Endothelial cell of umbilical vein (primary cell): ENCODE measurements at regions not wholly inside any gene's neighbourhood (a gene's known extent, or its start where the extent isn't known, plus 50 kb on each side); places are given as distances from the start of the nearest gene placed in this dataset.

Experiments used
- BruUV-seq: library from RNA; stranded (reverse); fragments of 400-500 nt; replicated peaks from 2 replicates; lab custom pipeline; 2021; lab: Mats Ljungman, UMichigan
- CTCF ChIA-PET: fragments of 300-600, 350-600 bp; sonication (Branson Sonifier 250); formaldehyde crosslinking; loops from one replicate; lab custom pipeline; 2021; ENCODE audit warnings: antibody characterized with exemption, inconsistent platforms; lab: Charles Lee
- POLR2A ChIA-PET: fragments of 300-600, 350-600 bp; sonication (Branson Sonifier 250); formaldehyde crosslinking; loops from one replicate; lab custom pipeline; 2021; ENCODE audit warnings: antibody characterized with exemption, inconsistent platforms; lab: Charles Lee
- DNase-seq: peaks from one replicate; pipeline ENCODE4 v3.0.0-alpha.2; 2011; ENCODE audit warnings: low read depth, low spot score
- FAIRE-seq: peaks from 2 replicates; lab custom pipeline; 2011; peaks lifted over from hg19 to GRCh38; lab: Jason Lieb, UNC
- H2AFZ ChIP-seq: 2 replicates; pipeline ENCODE4 v1.6.0; 2012; ENCODE audit warnings: low read depth, low read length, control low read depth, inconsistent platforms
- H3K27ac ChIP-seq: 2 replicates; pipeline ENCODE4 v1.5.1; 2011; ENCODE audit warnings: low read depth, mild to moderate bottlenecking, control low read depth, low read length, moderate library complexity; ENCODE audit not compliant: insufficient read depth
- H3K27me3 ChIP-seq, 2 experiments: 2 replicates each; pipeline versions ENCODE4 v1.6.0 to v1.6.1; 2011; ENCODE audit warnings: low read length in 2 of 2, mixed read lengths in 1 of 2; ENCODE audit not compliant: control insufficient read depth in 2 of 2, insufficient read depth in 2 of 2
- H3K36me3 ChIP-seq, 2 experiments: 2 replicates in 1 of 2; 3 replicates in 1 of 2; pipeline ENCODE4 v1.5.1; 2011; ENCODE audit warnings: low read length in 2 of 2, mild to moderate bottlenecking in 1 of 2, moderate library complexity in 1 of 2; ENCODE audit not compliant: control insufficient read depth in 2 of 2, insufficient read depth in 2 of 2; ENCODE audit errors: extremely low read depth in 1 of 2
- H3K4me1 ChIP-seq: 3 replicates; pipeline ENCODE4 v1.5.1; 2011; ENCODE audit warnings: mild to moderate bottlenecking, low read length; ENCODE audit not compliant: control insufficient read depth, insufficient read depth; ENCODE audit errors: extremely low read depth
- H3K4me2 ChIP-seq: 2 replicates; pipeline ENCODE4 v1.6.1; 2011; ENCODE audit warnings: low read length, control low read depth, mixed read lengths; ENCODE audit not compliant: insufficient read depth
- H3K4me3 ChIP-seq, 3 experiments: fragments of 200-600 bp in 1 of 3; sonication (generic), shearing (Covaris generic) in 1 of 3; replicated peaks in 1 of 3; 2 replicates each; pipeline ENCODE4 v1.5.1; 2011 to 2016; ENCODE audit warnings: control low read depth in 3 of 3, low read length in 3 of 3, mild to moderate bottlenecking in 2 of 3, inconsistent platforms in 1 of 3, low read depth in 1 of 3, moderate library complexity in 1 of 3; ENCODE audit not compliant: insufficient read depth in 1 of 3
- H3K79me2 ChIP-seq: 2 replicates; pipeline ENCODE4 v1.6.0; 2012; ENCODE audit warnings: low read length, inconsistent platforms; ENCODE audit not compliant: control insufficient read depth, insufficient read depth
- H3K9ac ChIP-seq: replicated peaks from 2 replicates; pipeline ENCODE3; 2011; ENCODE audit warnings: low read length, control low read depth; ENCODE audit not compliant: insufficient read depth; ENCODE audit errors: extremely low read depth
- H3K9me1 ChIP-seq: replicated peaks from 3 replicates; pipeline ENCODE4 v1.6.0; 2011; ENCODE audit warnings: mild to moderate bottlenecking, low read length; ENCODE audit not compliant: control insufficient read depth, insufficient read depth; ENCODE audit errors: extremely low read depth
- H3K9me3 ChIP-seq: replicated peaks from 2 replicates; pipeline ENCODE4 v1.5.1; 2012; ENCODE audit warnings: low read length, inconsistent platforms; ENCODE audit not compliant: control insufficient read depth, insufficient read depth
- H4K20me1 ChIP-seq: replicated peaks from 2 replicates; pipeline ENCODE3; 2011; ENCODE audit warnings: mild to moderate bottlenecking, low read length; ENCODE audit not compliant: control insufficient read depth, insufficient read depth; ENCODE audit errors: extremely low read depth
- EZH2 ChIP-seq: IDR thresholded peaks from 2 replicates; pipeline ENCODE4 v1.6.1; 2012; ENCODE audit warnings: borderline replicate concordance, low read depth, mild to moderate bottlenecking, moderate library complexity, low read length, inconsistent platforms; ENCODE audit not compliant: severe bottlenecking
- FOS ChIP-seq: IDR thresholded peaks from 2 replicates; pipeline ENCODE4 v1.6.1; 2011; ENCODE audit warnings: mild to moderate bottlenecking, low read length, moderate library complexity, borderline replicate concordance; ENCODE audit not compliant: insufficient read depth
- GATA2 ChIP-seq: IDR thresholded peaks from 2 replicates; pipeline ENCODE4 v1.7.0; 2011; ENCODE audit warnings: low read depth, mild to moderate bottlenecking, moderate library complexity, mixed read lengths, low read length; ENCODE audit not compliant: insufficient read length, insufficient read depth
- JUN ChIP-seq: IDR thresholded peaks from 2 replicates; pipeline ENCODE4 v1.6.1; 2011; ENCODE audit warnings: borderline replicate concordance, low read depth; ENCODE audit not compliant: insufficient read length, insufficient read depth
- MYC ChIP-seq: IDR thresholded peaks from one replicate; pipeline ENCODE4 v1.6.1; 2011; ENCODE audit warnings: mild to moderate bottlenecking, low read depth, low read length
- POLR2A ChIP-seq: IDR thresholded peaks from 2 replicates; pipeline ENCODE4 v1.6.1; 2012; ENCODE audit warnings: low read depth, mild to moderate bottlenecking, control low read depth, low read length
- POLR2AphosphoS5 ChIP-seq: IDR thresholded peaks from 2 replicates; pipeline ENCODE4 v1.6.1; 2012; ENCODE audit warnings: low read depth, mild to moderate bottlenecking, control low read depth, low read length, moderate library complexity; ENCODE audit not compliant: insufficient read depth
- dilution Hi-C: fragments of 300-500 bp; cut with MboI; formaldehyde crosslinking; loops from one replicate; pipeline ENCODE4 v1.15.0; 2019; ENCODE audit warnings: low sequenced_read_pairs; ENCODE audit not compliant: extremely low pct_ligation_motif_present
- intact Hi-C: fragments of 100-400 bp; cut with micrococcal nuclease; formaldehyde crosslinking; loops from one replicate; pipeline ENCODE4 v1.10.0; 2022
- TF ChIP-seq, protein P1 (sequence below): IDR thresholded peaks from 2 replicates; pipeline ENCODE4 v1.6.1; 2011; ENCODE audit not compliant: insufficient read depth, insufficient read length
- TF ChIP-seq, protein P2 (sequence below), 2 donors: IDR thresholded peaks; 1 replicate in 1 of 2; 2 replicates in 1 of 2; pipeline ENCODE4 v1.5.1; 2011; ENCODE audit warnings: low read length in 2 of 2, mild to moderate bottlenecking in 2 of 2, moderate library complexity in 2 of 2, control low read depth in 1 of 2, inconsistent platforms in 1 of 2, low read depth in 1 of 2; ENCODE audit not compliant: insufficient read depth in 1 of 2; ENCODE audit errors: extremely low read depth in 1 of 2

DNA sequence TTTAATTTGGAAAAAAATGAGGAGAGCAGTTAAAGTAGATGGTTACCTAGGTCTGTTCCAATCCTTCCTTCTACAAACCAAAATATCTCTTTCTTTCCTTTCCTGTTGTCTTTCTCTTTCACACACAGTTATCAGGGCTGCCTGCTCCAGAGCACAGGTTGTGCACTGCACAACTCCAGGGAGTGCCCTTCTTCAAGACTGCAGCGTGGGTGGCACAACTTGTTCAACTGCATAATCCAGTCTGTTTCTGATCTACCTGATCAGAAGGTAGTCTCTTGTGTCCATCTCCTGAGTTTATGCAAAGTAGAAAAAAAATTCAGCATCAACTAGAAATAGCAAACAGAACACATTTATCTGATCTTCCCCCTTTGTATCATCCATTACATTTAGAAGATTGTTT is 78.1 kb upstream of the COL13A1 start:
- Histone ChIP-seq H3K9me1 (no peaks in the 10 kb centered on the region), H4K20me1 (no peaks in the 10 kb centered on the region), H2AFZ (no peak overlapping the region), H3K4me1 (peaks cover 23% of the 10 kb centered on the region), H3K27ac (no peak overlapping the region), H3K9ac (no peak overlapping the region), H3K79me2 (no peaks in the 10 kb centered on the region), H3K4me3 (no peak overlapping the region), H3K9me3 (no peaks in the 10 kb centered on the region), H3K27me3 (peaks cover 0 to 2% of the 10 kb centered on the region in 2 experiments), H3K36me3 (no peaks in the 10 kb centered on the region), H3K4me2 (no peak overlapping the region)
- no TSS peak for BruUV-seq
- ChIA-PET POLR2A (no interaction called here), CTCF (interaction anchor here (2.1 kb wide), 1 partner anchor 27 kb away, joined by 7 read pairs; no protein-coding TSS in a partner anchor)
- intact Hi-C loops, result no loop called here
- TF ChIP-seq MYC (no peak), POLR2A (no peak), JUN (no peak), POLR2AphosphoS5 (no peak), FOS (no peak)
- TF ChIP-seq, protein P1, sequence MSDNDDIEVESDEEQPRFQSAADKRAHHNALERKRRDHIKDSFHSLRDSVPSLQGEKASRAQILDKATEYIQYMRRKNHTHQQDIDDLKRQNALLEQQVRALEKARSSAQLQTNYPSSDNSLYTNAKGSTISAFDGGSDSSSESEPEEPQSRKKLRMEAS, result no peak
- DNase-seq (no peak), FAIRE-seq (no peak)
- dilution Hi-C loops, result no loop called here

DNA sequence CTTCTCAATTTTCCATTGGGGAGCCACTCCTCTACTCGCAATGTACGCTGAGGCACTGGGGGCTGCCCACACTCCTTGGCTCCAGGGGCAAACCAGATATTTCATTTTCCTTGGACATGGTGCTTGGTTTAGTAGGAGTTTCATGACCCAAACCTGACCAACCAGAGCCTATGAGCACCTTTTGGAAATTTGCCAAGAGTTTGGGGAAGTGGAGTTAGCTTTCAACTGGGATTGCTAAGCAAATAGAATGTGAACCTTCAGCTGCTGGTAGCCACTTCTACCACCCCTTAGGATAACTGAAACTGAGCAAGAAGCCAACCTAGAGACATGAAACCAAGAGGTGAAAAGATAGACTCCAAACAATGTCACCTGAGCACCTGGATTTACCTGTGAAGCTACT is 74.9 kb upstream of the COL13A1 start:
- Histone ChIP-seq H2AFZ (no peak overlapping the region), H3K4me3 (no peak overlapping the region), H3K36me3 (no peaks in the 10 kb centered on the region), H3K4me2 (no peak overlapping the region), H4K20me1 (no peaks in the 10 kb centered on the region), H3K9me3 (no peaks in the 10 kb centered on the region), H3K4me1 (peaks cover 26% of the 10 kb centered on the region), H3K9me1 (no peaks in the 10 kb centered on the region), H3K27me3 (peaks cover 0 to 2% of the 10 kb centered on the region in 2 experiments), H3K9ac (no peak overlapping the region), H3K27ac (no peak overlapping the region), H3K79me2 (no peaks in the 10 kb centered on the region)
- POLR2A ChIA-PET, result no interaction called here
- intact Hi-C loops (no loop called here), dilution Hi-C loops (no loop called here)
- CTCF ChIA-PET, result interaction anchor here (1.6 to 2.1 kb wide), 2 partner anchors 63 to 188 kb away, joined by 5 to 6 read pairs; no protein-coding TSS in a partner anchor
- TF ChIP-seq, protein P1, result no peak
- TF ChIP-seq POLR2A (no peak), GATA2 (no peak), JUN (no peak), EZH2 (no peak), FOS (no peak), MYC (no peak), POLR2AphosphoS5 (no peak)
- TF ChIP-seq, protein P2, sequence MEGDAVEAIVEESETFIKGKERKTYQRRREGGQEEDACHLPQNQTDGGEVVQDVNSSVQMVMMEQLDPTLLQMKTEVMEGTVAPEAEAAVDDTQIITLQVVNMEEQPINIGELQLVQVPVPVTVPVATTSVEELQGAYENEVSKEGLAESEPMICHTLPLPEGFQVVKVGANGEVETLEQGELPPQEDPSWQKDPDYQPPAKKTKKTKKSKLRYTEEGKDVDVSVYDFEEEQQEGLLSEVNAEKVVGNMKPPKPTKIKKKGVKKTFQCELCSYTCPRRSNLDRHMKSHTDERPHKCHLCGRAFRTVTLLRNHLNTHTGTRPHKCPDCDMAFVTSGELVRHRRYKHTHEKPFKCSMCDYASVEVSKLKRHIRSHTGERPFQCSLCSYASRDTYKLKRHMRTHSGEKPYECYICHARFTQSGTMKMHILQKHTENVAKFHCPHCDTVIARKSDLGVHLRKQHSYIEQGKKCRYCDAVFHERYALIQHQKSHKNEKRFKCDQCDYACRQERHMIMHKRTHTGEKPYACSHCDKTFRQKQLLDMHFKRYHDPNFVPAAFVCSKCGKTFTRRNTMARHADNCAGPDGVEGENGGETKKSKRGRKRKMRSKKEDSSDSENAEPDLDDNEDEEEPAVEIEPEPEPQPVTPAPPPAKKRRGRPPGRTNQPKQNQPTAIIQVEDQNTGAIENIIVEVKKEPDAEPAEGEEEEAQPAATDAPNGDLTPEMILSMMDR (IDR thresholded peaks at IDR 0.05; ENCODE audit: extremely low read depth in 1 of 2, insufficient read depth in 1 of 2, low read depth in 1 of 2, low read length in 2 of 2), result no peak
- FAIRE-seq (no peak), DNase-seq (no peak)
- no TSS peak for BruUV-seq
